GM03348 (cell line): ENCODE measurements at regions not wholly inside any gene's neighbourhood (a gene's known extent, or its start where the extent isn't known, plus 50 kb on each side); places are given as distances from the start of the nearest gene placed in this dataset.
"Not testable (repeated sequence)": the region's sequence is repeated elsewhere in the genome, so short reads cannot be mapped to it uniquely, and the experiment has no call there.

Source experiments
- DNase-seq: peaks from one replicate; pipeline ENCODE4 v3.0.0; 2012; ENCODE audit warnings: low spot score

DNA sequence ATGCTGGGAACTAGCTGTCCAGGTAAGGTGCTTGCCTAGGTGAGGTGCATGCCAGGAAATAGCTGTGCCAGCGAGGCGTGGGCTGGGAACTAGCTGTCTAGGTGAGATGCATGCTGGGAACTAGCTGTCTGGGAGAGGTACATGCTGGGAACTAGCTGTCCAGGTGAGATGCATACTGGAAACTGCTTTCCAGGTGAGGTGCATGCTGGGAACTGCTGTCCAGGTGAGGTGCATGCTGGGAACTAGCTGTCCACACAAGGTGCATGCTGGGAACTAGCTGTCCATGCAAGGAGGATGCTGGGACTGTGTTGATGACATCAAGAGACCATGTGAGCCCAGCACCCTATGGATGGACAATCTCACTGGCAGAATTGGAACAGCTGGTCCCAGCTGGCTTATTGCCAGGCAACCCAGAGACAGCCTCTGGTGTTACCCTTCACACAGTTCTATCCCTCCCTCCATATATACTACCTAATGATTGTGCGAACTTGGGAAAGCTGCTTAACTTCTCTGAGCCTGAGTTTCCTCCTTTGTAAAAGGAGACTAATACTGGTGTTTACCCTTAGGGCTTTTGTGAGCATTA, 479.9 kb upstream of the RBFOX1 start:
- no peak for DNase-seq

GRCh38 chr16:6846452-6846851, 486.2 kb upstream of the RBFOX1 start:
- DNase-seq, result no peak

DNA sequence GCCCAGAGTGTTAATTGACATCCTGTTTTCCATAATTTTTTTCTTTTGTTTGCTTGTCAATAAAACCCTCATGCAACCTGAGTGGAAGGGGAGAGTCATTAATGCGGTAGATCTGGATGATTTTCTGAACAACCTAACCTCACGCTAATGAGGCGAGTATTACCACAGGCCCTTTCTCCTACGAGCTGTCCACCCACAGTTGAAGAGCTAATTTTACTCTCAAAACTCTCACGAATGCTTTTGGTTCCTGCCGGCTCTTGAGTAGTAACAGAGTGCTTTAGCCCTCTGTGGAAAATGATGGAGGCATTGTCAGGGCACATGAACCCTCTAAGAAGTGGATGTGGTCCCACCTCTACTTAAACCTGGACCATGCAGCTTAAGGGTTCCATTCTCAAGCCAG, 491.3 kb upstream of the RBFOX1 start:
- no peak for DNase-seq

DNA sequence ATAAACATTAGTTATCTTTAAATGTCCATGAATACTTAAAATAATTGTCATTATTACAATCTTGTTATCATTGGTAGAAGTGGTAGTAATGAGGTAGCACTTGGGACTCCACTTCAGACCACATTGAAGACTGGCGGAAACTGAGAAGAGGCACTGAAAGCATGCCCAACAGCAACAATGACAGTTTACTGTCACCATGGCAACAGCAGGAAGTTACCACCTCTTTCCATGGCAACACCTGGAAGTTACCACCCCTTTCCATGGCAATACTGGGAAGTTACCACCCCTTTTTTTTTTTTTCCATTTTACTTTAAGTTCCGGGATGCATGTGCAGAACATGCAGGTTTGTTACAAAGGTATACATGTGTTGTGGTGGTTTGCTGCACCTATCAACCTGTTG, 494.9 kb upstream of the RBFOX1 start:
- no peak for DNase-seq

DNA sequence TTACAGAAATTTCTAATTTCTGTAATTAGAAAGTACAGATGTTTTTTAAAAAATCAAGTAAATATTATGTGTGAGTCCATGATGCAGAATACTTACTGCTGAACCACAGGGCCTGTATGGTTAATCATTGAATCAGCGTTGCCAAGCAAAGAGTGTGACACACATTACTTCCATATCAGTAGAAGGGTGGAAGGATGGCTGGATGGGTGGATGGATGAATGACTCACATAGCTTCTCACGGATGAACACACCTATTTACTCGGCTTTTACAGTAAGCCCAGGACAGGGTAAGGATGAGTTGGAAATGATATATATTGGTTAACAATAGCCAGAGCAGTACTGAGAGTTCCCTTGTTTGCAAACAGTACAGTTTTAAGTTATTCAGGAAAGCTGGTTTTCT, 495.9 kb upstream of the RBFOX1 start:
- DNase-seq, result no peak

GRCh38 chr16:6835941-6836340, 496.7 kb upstream of the RBFOX1 start:
- DNase-seq, result no peak

GRCh38 chr16:6835516-6835915, 497.1 kb upstream of the RBFOX1 start:
- no peak for DNase-seq

DNA sequence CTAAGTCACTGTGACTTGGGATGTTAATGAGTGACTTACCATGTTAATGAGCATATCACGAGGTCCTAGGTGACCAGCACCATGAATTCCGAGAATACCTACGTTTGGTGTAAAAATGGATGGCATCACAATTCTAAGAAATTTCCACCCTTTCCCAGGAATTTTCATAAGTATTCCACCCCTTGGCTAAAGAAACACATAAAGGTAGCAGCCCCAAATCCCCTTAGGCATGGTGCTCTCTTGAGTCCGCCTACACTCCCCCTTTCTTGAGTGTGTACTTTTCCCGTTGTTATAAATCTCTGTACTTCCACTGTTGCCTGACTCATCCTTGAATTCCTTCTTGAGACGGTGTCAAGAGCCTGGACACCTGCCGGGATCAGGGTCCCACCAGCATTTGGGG, 504.0 kb upstream of the RBFOX1 start:
- DNase-seq, result no peak

DNA sequence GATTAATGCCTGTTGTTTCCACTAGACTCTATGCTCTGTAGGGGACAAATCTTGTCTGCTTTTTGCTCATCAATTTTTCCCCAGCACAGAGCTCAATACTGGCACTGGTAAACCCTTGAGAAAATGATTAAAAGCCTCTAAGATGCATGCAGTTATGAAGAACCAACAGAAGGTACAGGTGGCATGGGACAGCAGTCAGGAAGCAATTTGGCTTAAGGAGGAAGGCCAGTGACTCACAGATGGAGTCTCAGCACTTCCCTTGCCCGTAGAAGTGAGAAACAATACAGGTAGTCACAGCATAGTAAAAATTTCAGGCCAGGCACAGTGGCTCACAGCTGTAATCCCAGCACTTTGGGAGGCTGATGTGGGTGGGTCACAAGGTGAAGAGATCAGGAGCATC, 504.7 kb upstream of the RBFOX1 start:
- DNase-seq, result no peak

DNA sequence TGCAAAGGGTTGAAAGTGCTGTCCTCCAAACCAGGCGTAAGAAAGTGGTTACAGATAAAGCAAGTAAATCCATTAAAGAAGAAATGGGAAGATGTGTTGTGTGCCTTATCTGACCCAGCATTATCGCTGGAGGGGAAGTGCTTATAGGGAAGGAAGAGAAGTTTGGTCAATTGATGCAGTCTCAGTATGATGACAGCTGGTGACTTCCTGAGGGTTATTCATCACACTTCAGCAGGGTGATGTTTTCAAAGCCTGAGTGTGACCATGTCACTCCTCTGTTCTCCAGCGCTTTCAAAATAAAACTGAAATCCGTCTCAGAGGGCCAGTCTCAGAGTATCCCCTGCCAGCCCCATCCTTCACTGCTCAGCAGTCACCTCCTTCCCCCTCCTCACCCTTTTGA, 505.4 kb upstream of the RBFOX1 start:
- DNase-seq, result no peak

- DNase-seq, result no peak
Measured at GRCh38 chr16:6822041-6822440, 510.6 kb upstream of the RBFOX1 start.

DNA sequence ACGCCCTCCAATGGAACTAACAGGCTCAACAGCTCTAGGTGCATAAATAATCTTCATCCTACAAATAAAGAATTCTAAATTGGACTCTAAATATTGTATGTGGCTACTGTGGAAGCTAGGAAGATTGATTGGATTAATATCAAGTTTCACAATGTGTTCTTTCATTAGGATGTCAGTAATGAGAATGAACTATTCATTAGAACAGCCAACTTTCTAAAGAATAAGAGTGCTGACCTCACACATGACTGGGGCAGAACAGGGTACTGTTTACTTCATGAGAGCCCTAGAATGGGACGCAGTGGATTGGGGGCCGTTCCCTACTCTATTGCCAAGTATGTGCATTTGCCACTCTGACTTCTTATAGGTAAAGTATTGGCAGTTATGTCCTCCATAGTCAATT, 528.2 kb upstream of the RBFOX1 start:
- no peak for DNase-seq

DNA sequence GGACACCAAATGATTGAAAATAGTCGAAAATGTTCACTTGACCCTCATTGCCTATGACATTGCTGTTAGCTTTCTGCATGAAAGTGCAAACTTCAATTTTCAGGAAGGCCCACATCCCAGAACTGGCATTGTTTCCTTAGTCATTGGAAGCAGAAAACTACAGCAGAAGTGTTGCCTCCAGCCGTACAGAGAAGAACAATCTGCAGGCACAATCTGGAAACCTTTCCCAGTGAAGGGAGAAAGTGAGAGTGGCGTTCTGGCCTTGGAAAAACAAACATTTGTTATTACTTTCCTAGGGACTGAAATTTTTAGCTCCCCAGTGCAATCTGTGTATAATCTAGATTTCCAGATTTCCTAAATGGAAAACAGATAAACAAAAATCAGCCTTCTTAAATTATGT, 529.5 kb upstream of the RBFOX1 start:
- DNase-seq, result no peak

- no peak for DNase-seq
Measured at GRCh38 chr16:6797223-6797622, 535.4 kb upstream of the RBFOX1 start.

DNA sequence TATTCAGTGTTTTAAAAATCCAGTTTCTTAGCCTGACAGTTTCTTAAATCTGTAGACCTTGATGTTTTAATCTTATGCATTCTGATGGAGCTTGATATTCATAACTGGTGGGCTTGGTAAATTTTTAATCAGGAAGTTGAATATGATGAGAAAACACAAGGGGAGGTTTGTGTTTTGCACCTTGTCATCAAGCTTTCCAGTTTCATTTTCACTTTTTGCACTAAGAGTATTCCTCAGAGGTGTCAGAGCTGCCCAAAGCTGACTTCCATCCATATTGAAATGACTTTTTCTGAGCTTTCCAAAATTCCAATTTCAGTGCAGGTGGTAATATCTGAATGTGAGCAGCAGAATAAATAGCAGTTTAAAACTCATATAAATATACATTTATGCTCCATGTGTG, 555.0 kb upstream of the RBFOX1 start:
- no peak for DNase-seq

- DNase-seq, result no peak
Measured at GRCh38 chr16:6775712-6776111, 556.9 kb upstream of the RBFOX1 start.

- DNase-seq, result no peak
Measured at GRCh38 chr16:6771956-6772355, 560.7 kb upstream of the RBFOX1 start.

DNA sequence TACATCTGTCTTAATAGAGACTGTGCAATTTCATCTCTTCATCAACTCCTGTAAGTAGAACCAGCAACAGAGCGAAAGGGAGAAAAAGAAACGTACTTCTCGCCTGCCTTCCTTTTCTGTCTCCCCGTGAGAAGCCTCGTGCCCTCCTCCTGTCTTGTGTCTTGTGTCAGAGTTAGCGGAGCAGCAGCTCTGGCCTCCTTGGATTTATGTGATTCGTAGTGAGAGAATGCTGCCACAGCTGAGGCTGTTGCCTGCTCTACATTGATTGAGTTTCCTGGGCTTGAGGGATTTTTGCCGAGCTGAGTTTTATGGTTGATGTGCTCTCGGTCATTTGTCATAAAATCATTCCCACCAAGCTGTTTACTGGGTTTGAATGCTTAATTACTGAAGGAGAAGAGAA, 579.1 kb upstream of the RBFOX1 start:
- DNase-seq, result no peak

DNA sequence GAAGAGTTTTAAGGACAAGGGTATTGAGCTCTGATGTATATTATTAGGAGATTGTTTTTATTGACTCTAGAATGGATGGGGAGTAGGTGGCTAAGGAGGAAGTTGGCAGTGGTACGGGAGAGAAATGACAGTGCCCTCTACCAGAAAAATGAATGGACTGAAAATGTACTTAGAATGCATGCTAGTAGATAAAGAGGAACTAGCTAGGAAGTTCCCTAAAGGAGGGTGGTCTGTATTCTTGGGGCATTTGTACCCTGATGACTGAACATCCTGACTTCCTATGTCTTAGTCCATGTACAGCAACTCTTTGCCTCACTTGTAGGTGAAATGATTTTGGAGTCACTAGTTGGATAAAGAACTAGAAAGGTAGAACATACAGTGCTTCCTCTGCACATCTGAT, 581.5 kb upstream of the RBFOX1 start:
- no peak for DNase-seq

DNA sequence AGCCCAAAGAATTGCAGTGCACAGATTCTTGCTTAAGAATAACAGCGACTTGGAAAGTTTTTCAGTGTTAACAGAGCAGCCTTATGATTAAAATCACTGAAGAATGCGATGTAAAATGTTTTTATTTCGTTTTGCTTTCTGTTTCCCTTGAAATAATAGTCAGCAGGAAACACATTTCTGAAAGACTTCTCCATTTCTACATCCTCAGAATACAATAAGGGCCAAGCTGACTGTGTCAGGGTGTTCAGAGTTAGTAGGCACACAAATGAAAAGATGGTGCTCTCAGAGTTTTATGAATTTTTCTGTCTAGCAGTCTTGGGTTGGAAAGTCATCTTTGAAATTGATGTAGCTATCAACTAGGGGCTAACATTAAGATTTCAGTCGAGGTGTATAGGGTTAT, 582.9 kb upstream of the RBFOX1 start:
- no peak for DNase-seq

DNA sequence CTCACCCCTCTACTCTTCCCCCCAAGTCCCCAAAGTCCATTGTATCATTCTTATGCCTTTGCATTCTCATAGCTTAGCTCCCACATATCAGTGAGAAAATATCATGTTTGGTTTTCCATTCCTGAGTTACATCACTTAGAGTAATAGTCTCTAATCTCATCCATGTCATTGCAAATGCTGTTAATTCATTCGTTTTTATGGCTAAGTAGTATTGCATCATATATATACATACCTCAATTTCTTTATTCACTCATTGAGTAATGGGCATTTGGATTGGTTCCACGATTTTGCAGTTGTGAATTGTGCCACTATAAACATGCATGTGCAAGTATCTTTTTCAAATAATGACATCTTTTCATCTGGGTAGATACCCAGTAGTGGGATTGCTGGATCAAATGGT, 596.3 kb upstream of the RBFOX1 start:
- DNase-seq, result not testable (repeated sequence)

DNA sequence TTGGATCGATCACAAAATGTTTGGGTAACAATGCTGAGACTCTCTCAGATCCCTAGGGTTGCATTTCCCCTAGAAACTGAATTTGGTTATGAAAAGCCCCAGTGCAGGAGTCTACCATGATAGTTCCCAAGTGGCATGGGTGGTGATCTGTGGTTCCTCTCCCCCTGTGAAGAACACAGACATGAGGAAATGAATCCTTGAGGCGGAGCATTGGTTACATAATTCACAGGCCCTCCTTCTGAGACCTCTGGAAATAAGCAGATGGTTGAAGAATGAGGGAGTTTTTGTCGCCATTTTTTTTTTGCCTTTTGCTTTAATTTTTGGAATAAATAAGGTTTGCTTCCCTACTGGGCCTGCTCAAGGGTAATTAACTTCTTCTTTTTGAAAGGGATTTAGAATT, 597.0 kb upstream of the RBFOX1 start:
- no peak for DNase-seq

- no peak for DNase-seq
Measured at GRCh38 chr16:6732166-6732565, 600.5 kb upstream of the RBFOX1 start.

- no peak for DNase-seq
Measured at GRCh38 chr16:6728381-6728780, 604.3 kb upstream of the RBFOX1 start.

GRCh38 chr16:6726621-6727020, 606.0 kb upstream of the RBFOX1 start:
- no peak for DNase-seq
